ENCODE measurements at regions not wholly inside any gene's neighbourhood (a gene's known extent, or its start where the extent isn't known, plus 50 kb on each side); places are given as distances from the start of the nearest gene placed in this dataset.
A peak's percentile ranks its signal among the peaks of the same experiment; 100 is the strongest.

DNA sequence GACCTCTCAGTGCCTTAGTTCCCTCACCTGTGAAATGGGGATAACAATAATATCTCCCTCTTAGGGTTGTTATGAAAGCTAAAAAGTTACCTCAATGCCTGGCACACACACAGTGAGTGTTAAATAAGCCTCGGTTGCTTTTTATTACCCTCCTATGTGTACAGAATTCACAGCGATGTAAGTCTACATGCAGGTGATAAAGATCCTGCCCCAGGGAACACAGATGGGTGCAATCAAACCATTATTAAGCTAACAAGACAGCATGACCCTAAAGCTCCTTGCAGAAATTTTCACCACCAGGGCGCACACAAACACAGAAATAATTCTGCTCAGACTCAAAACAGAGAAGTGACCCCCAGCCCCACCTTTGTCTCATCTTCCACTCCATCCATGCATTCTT, 261.9 kb downstream of the SNX10 start:
- no peak for DNase-seq (ENCODE audit: low spot score)

DNA sequence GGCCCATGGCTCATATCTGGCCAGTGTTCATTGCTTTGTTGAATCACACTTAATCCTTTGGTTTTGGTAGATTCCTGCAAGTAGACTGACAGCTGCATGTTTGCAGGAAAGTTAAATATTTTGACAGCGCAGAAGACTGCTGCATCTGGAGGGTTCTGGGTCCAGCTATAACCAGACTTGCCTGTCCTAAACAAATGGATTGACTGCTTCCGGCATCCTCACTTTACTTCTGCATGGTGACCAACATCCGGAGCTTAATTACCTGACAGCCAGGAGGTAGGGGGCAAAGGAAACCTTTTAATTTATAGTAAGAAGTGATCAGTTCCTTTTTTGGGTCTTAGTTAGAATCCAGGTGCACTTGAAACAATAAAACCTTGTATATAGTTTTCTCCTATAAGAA, 263.3 kb downstream of the SNX10 start:
- no peak for DNase-seq (ENCODE audit: low spot score)

DNA sequence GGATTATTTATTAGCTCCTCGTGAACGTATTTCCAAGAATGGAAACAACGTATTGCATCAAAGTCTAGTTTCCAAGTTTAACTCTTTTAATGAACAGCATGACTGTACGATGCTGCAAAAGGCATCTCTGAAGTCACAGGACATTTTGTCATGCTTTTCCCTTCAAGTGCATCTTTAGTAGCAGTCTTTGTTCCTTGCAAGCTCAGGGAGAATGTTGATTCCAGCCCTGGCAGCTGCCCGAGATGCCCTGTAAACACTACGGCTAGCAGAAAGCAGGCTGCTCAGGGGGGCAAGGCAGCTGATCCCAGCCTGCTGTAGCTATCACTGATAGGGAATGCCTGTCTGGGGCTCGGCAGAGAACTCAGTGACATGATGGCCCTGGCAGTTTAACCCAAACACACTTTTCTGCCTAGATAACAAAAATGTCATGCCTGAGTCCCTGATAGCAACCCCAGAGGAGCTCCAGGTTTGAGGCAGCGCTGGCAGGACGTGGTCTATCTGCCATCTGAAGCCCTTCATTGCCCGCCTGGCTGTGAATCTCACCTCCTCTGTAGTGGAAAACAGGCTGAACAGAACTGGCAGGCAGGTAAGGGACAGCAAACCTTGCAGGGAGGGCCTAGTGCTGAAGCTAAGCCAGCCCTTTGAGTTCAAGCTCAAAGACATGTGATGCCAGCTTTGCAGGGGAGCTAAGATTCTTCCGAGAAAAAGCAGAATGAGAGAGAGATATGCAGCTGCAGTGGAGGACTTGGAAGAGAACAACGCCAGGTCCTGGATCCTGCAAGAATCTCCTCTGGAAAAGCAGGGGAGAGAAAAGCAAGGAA, 264.6 kb downstream of the SNX10 start:
- DNase-seq (ENCODE audit: low spot score): no peak

DNA sequence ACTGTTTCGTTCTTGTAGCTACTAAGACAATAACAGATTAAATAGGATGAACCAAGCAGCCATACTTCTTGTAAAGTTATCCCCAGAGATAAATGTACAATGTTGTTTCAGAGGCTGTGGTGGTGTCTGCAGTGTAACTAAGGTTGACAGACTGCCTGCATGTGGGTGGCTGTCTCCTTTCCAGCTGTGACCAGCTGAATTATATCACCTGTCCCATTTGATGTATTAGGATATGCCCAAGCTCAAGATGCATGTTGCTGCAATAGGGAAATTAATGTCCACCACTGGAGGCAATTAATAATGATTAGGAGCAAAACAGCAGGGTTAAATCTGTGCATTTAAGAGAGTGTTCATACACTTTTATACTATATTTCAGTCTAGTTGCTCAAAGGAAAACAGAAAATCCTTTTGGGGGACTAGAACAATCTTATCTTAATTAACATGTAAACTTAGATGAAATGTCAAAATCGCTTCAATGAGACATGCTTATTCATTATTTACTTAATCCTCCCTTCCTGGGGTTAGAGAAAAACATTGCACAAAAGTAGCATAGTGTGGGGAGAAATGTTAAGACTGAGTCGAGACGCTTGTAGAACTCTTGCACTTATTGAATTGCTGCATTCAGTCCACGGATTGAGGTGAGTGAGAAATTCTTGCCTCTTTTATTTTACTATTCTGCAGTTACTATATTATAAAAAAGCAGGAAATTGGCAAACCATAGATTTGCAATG, 269.0 kb downstream of the SNX10 start:
- no peak for DNase-seq (ENCODE audit: low spot score)

DNA sequence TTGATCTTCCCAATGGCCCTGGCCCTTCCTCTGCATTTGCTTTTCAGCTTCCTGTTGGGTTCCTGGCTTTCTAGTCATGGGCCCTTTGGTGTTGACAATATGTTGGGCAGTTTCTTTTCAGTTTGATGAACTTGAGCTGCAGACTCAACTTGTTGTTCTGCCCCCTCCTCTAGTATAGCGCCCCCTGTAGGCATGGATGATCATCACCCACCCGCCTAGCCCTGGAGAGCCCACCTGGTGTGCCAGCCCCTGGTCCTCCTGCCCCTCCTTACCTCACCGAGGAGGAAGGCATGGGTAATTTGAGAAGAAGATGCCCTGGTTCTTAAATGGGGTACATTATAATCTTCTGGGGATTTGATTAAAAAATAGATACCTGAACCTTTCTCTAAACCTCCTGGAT, 271.2 kb downstream of the SNX10 start:
- DNase-seq (ENCODE audit: low spot score): no peak

DNA sequence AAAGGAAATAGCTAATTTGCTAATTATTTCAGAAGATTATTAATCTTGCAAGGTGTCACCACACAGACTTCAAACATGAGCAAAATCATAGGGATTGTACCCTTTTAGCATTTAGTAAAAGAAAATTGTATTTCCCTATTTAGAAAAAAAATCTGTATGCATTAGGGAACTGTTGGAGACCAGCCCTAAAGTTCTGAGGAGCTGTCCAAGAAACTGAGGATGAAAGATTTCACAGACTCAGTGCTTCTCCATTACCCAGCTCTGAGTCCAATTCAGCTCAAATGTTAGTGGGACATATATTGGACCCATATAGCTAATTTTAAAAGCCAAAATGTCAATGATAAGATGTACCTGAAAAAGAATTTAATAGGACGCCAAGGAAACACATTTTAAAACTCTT, 271.7 kb downstream of the SNX10 start:
- no peak for DNase-seq (ENCODE audit: low spot score)

DNA sequence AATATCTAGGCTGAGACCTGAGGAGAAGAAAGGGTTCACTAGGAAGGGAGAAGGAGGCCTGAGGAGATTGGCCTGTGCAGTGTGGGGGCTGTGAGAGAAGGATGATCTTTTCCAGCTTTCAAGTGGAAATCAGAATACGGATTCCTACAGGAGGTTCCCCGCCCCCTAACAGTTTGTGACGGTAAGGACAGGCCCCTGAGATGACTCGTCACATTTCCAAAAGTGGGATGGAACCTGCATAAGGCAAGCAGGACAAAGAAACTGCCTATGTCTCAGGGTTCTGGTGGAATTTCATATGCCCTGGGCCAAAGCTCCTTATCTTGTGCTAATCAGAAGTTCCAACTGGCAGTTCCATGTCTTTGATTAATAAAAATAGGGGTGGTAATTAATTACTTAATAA, 275.6 kb downstream of the SNX10 start:
- DNase-seq (ENCODE audit: low spot score): no peak

DNA sequence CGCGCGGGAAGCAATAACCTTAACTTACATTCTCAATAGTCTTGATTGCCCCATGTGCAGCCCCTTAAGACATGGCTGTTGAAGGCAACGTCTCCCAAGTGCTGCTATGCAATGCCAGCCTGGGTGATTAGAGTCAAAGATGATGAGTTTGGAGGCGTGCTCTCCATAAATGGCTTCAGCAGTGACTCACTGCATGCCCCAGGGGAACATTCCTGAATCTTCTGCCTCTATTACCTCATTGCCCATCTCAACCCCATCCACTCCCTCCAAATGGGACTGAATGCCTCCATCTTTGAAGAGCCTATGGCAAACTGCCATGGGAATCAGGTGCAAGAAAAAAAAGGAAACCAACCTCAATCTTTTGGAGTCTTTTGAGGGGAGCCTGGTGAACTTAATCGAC, 282.8 kb downstream of the SNX10 start:
- no peak for DNase-seq (ENCODE audit: low spot score)

DNA sequence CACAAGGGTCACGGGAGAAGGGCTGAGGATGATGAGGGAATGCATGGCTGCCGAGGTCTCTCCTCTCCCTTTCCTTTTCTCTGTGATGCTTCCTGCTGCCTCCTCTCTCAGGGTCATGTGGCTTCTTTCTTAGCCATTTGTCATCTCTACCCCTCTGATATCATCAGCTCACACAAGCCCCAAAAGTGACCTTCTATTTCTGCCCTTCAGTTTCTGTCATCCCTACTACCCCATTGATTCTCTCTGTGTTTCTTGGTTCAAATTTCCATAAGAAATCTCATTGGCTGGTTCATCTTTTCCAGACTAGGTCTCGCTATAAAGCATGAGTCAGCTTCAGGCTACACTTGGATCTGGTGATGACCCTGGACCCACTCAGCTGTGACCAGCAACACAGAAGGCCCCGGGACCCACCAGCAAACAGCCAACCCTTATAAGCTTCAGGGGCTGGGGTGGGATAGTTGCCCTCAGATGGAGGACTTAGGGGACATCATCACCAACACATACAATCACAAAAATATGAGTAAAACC, 284.3 kb downstream of the SKAP2 start:
- DNase-seq (ENCODE audit: low spot score): no peak

DNA sequence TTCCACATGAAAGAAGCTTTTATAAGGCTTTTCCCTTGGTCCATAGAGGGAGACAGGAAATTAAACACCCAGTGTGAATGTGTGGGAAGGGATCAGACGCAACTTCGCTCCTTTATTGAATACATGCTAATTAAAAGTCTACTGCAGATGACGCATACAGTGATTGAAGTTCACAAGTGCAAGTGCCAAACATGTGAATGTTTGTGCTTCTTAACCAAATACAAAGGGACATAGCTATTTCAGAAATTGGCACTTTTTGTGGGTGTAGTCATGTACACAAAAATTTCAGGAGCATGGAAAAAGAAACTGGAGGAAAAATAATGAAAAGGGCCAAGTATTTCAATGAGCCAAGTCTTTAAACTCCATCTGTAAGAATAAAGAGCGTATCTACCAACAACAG, 283.7 kb downstream of the SKAP2 start:
- DNase-seq (ENCODE audit: low spot score): no peak

DNA sequence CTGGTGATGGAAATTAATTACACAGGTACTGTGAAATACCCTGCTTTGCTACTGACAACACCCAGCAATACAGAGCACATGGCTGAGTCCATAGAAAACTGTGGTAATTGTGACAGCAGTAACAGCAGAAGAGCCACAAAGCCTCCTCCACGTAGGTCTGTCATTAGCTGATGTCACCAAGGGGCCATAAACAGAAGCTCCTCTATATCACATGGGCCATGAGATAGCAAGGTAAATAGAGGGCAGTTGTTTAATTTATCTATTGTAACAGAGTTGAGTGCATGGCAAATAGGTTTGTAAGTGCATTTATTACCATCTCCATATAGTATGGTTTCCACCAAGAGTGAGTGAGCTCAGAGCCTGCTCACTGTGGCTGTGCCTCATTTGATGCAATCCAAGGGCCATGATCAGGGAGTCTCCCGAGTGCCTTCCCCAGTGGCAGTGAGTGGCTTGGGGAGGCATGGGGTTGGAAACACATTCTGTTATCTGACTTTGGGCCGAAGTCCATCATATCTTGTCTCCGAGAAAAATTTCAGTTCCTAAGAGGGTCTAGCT, 281.2 kb downstream of the SKAP2 start:
- DNase-seq (ENCODE audit: low spot score): no peak

DNA sequence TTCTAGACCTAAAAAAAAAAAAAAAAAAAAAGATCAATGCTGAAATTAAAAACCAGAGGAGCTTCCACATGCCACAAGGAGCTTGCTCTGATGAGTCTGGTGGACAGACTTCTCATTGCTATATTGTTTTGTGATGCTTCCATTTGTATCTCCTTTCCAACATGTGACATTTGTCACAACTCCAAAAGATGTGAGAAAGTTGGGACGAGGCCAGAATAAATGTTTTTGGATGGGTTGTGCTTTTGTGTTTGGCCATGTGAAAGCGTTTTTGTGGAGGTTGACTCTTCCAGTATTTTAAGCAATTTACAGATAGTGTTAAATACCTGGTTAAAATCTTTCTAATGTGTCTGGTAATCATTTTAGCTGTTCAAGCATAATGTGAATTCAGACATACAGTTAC, 280.1 kb downstream of the SKAP2 start:
- no peak for DNase-seq (ENCODE audit: low spot score)

DNA sequence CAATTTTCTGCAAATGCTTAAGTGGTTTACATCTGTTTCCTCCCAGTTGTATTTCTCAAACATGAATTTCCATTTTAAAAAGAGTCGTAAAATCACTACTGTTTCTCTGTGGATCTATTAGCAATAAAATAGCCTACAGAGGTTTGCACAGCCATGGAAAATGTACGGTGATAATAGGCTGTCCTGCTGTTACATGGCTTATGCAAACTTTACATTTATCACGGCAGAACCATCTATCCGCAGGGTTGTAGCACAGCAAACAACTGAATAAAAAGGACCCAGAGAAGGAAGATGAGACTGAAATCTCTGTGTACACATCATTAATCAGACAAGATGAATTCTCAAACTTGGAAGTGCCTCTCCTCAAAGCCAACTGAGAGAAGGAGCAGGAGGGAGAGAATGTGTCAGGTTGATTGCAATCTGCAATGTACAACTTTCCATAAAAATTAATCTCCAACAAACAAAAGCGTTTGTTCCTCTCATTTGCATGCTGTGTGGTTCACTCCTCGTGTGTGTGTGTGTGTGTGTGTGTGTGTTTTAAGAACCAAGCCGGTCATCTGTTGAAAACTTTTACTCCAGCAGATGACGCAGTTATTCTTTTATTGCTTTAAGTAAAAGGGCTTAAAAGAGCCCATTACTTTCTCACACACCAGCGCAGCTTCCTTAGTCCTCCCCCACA, 279.3 kb downstream of the SKAP2 start:
- DNase-seq (ENCODE audit: low spot score): peak; percentile 7

DNA sequence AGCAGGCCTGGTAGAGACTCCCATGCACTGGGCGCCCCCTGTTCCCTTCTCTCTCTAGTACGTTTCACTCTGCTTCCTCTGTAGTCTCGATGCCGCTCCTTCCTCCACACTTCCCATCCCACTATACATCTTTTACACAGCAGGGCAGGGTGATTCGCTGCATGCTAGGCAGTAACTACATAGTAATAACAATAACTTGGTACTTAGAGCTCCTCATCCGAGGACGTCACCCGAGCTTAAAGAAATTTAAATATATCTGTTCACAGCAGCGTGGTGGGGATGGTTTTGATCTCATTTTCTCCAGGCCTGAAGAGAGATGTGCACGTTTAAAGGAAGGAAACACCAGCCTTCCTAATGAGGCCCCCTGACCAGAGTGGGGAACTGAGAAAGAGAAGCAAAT, 276.9 kb downstream of the SKAP2 start:
- no peak for DNase-seq (ENCODE audit: low spot score)

DNA sequence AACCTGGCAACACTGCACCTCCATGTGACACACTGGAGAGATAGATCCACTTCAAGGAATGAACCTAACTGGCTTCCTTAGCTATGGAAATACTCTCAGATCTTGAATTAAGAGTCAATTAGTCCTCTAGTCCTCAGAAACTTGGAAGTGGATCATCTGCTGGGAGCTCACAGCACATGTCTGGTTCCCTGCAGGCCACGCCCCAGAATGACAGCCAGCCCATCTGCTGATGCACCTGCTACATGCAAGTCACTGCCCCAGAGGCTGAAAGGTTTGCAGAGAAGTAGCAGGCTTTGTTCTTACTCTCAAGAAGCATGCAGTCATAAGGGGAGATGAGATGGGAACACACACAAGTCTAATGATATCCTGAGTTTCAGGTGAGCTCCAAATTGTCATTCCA, 275.9 kb downstream of the SKAP2 start:
- no peak for DNase-seq (ENCODE audit: low spot score)

DNA sequence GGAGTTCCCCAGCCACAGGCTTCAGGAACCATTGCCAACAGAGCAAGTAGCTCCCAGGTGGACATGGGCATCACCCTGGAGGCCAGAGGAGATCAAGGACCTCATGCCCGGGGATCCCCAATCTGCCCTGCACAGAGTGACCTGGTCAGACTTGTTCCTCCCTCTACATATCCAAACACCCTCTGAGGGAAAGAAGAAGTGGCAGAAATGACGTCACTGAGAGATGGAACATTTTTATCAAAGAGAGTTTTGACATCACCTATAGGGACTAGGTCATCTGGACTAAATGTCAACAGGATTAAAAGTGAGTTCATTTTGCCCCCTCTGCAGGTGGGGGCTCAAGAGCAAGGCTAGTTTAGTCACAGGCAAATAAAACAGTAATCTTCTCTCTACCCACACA, 273.7 kb downstream of the SKAP2 start:
- no peak for DNase-seq (ENCODE audit: low spot score)

DNA sequence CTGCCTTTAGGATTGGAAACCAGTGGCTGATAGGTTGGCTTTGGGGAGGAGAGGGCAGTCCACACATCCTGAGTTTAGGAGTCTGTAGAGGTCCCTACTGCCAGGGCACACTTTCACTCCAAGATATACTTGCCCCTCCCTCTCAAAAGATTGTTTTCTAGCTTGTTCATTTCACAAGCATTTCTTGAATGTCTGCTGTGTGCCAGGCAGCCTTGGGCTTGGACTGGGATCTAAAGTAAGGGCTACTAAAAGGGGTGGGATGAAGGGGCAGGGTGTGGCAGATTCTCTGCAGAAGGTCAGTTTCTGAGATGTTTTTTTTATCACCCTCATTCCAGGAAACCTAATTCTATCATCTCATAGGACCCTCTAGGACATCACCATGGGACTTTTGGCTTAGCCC, 272.4 kb downstream of the SKAP2 start:
- DNase-seq (ENCODE audit: low spot score): no peak

DNA sequence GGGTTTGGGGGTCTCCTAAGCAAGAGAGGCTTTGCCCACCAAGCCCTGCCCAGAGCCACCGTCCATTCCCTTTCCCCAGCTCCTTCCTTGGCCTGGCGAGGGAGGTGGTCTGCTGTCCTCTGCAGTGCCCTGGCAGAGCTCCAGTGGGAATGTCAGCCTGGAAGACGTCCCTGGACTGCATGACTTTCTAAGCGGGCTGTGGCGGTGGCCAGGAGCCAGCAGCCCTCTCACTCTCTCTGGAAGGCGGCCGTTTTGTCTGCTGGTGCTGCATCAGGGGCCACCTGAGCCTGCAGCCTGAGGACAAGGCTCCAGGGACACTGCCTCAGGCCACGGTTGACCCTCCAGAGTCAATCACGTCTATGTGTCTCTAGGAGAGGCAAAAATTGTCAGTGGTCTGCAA, 271.0 kb downstream of the SKAP2 start:
- no peak for DNase-seq (ENCODE audit: low spot score)

DNA sequence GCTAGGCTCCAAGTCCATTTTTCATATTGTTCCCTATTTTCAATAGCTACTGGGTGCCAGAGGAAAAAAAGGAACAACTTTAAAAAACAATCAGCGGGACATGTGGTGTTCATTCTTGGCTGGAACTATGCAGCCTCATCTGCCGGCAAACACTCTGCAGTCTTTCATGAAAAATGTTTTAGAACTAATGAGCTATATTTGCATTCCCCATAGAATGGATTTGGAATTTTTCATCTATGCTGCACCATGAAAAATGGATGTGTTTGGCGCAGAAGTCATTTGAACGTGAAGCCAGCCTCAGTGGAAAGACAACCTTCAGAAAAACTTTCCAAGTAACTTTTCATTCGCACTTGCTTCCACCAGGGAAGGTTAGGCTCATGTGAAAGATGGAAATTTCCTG, 270.5 kb downstream of the SKAP2 start:
- no peak for DNase-seq (ENCODE audit: low spot score)

DNA sequence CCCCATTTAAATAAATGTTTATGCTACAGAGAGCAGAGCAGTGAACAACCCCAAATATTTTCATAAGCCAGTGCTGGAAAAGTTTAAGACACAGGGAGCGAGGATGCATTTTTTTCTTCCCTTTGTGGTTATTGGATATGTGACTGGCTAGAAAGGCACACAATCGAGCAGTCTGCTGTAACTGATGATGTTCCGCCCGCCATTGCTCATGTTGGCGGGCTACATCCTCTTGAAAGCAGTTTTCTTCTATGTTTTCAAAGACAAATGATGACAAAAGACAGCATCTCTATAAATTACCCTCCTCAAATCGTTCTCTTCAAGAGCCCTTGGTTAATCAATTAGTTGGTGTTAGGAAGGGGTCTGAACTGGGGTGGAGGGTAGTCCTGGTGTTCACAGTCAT, 269.8 kb downstream of the SKAP2 start:
- DNase-seq (ENCODE audit: low spot score): no peak

DNA sequence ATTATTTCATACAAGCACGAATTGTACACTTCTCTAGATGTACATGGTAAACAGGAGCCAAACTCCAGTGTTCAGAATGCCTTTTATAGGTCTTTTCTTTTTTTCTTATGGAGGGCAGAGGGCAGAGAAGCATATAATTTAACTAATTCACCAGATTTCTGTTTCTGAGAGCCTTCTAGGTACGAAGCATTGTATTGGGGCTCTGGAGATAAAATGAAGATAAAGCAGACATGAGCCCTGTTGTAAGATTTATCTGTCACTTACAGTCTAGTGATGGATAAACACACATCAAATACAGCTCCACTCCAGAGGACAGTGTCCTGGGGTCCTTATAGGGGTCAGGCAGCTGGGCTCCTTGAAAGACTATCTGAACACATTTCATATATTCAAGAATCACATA, 265.5 kb downstream of the SKAP2 start:
- DNase-seq (ENCODE audit: low spot score): no peak

DNA sequence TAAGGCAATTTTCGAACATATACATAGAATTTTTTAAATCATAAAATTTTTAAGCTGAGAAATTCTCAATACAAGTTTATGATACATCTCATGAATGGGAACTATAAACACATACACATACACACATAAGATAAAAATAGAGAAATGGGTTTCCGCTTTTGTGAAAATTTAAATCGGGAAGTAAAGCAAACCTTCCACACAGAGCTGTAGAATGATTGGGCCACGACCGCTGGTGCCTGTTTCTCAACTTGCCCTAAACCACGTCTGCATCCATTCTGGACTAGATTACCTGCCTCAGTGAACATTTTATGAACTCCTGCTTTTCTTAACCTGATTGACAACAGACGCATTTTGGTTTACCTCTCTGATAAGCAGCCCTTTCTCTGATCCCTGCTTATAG, 264.4 kb downstream of the SKAP2 start:
- DNase-seq (ENCODE audit: low spot score): no peak

DNA sequence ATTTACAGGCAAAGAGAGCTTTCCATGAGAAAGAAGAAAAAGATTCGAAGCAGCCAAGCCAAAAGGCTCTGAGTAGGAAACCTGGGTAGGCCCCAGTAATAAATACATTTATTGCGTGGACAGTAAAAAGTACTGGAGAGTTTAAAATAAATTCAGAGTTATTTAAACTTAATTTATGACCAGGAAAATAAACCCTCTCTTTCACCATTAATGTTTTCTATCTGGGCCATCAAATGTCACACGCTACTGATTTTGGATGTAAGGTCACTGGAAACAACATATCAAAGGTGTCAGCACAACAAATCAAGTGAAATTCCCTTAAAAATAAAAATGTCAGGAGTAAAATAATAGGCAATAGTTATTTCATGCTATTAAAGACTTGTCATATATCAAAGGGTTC, 264.0 kb downstream of the SKAP2 start:
- DNase-seq (ENCODE audit: low spot score): no peak

Data from globus pallidus (tissue), 1 donor.